ENCODE measurements at regions not wholly inside any gene's neighbourhood (a gene's known extent, or its start where the extent isn't known, plus 50 kb on each side); places are given as distances from the start of the nearest gene placed in this dataset.
"Not testable (repeated sequence)": the region's sequence is repeated elsewhere in the genome, so short reads cannot be mapped to it uniquely, and the experiment has no call there.

GRCh38 chr2:47653902-47654789 is 83.4 kb upstream of the KCNK12 start:
- DNase-seq, result peak in 28 of 58 donors; percentile 5 to 71 (median 22)

GRCh38 chr2:47653036-47653435 is 82.3 kb upstream of the KCNK12 start:
- DNase-seq, result no peak

GRCh38 chr2:47652061-47652690 is 81.4 kb upstream of the KCNK12 start:
- DNase-seq, result no peak

- no peak for DNase-seq
These were observed 80.5 kb upstream of the KCNK12 start for GRCh38 chr2:47651296-47651695.

GRCh38 chr2:47650001-47650535 is 79.3 kb upstream of the KCNK12 start:
- DNase-seq, result no peak

- no peak for DNase-seq
These were observed 74.5 kb upstream of the KCNK12 start for GRCh38 chr2:47645246-47645645.

- no peak for DNase-seq
These were observed 73.6 kb upstream of the KCNK12 start for GRCh38 chr2:47644351-47644750.

GRCh38 chr2:47641366-47641765 is 70.6 kb upstream of the KCNK12 start:
- no peak for DNase-seq

GRCh38 chr2:47640356-47640755 is 69.6 kb upstream of the KCNK12 start:
- no peak for DNase-seq

GRCh38 chr2:47639467-47639866 is 68.7 kb upstream of the KCNK12 start:
- DNase-seq, result no peak

GRCh38 chr2:47638430-47638829 is 67.6 kb upstream of the KCNK12 start:
- DNase-seq, result no peak

- no peak for DNase-seq
These were observed 65.9 kb upstream of the KCNK12 start for GRCh38 chr2:47636596-47637264.

GRCh38 chr2:47636176-47636575 is 65.4 kb upstream of the KCNK12 start:
- DNase-seq, result no peak

- no peak for DNase-seq
These were observed 62.0 kb upstream of the KCNK12 start for GRCh38 chr2:47632754-47633153.

- peak in 11 of 58 donors; percentile 0 to 24 (median 9) for DNase-seq
These were observed 61.1 kb upstream of the KCNK12 start for GRCh38 chr2:47631792-47632398.

GRCh38 chr2:47631306-47631705 is 60.5 kb upstream of the KCNK12 start:
- DNase-seq, result no peak

GRCh38 chr2:47629501-47630460 is 59.0 kb upstream of the KCNK12 start:
- no peak for DNase-seq

GRCh38 chr2:47628904-47629303 is 58.1 kb upstream of the KCNK12 start:
- no peak for DNase-seq

- DNase-seq, result no peak
These were observed 55.9 kb upstream of the KCNK12 start for GRCh38 chr2:47626664-47627063.

- not testable (repeated sequence) for DNase-seq
These were observed 52.4 kb upstream of the KCNK12 start for GRCh38 chr2:47623140-47623539.

Data from anterior cingulate cortex (tissue), 58 donors.